GM20431 (cell line): ENCODE measurements at regions not wholly inside any gene's neighbourhood (a gene's known extent, or its start where the extent isn't known, plus 50 kb on each side); places are given as distances from the start of the nearest gene placed in this dataset.

Experiments used
- in situ Hi-C: fragments of 300-500 bp; cut with MseI, MboI; formaldehyde crosslinking; loops from one replicate; pipeline ENCODE4 v1.15.0; 2020; ENCODE audit warnings: low sequenced_read_pairs; ENCODE audit not compliant: unreplicated experiment

GRCh38 chr1:38724160-38725131, 135.1 kb downstream of the RRAGC start:
- in situ Hi-C loops: no loop called here

- in situ Hi-C loops: no loop called here
Measured at GRCh38 chr1:38721816-38722215, 137.8 kb downstream of the RRAGC start.

DNA sequence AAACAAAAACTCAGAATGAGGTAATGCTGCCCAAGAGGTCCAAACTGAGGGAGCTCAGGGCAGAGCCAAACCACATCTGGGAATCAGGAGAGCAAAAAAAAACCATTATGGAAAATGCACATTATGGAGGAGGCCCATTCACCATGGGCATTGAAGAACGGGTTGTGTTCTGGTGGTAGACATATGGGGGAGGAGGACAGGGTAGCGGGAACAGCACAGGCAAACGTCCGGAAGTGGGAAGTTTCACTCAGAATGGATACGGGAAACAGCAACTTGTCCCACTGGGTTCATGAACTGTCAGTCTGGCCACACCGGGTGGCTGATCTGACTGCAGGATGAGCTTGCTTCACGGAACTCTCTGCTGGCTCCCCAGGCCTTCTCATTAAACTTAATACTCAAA, 139.7 kb downstream of the RRAGC start:
- in situ Hi-C loops: no loop called here

DNA sequence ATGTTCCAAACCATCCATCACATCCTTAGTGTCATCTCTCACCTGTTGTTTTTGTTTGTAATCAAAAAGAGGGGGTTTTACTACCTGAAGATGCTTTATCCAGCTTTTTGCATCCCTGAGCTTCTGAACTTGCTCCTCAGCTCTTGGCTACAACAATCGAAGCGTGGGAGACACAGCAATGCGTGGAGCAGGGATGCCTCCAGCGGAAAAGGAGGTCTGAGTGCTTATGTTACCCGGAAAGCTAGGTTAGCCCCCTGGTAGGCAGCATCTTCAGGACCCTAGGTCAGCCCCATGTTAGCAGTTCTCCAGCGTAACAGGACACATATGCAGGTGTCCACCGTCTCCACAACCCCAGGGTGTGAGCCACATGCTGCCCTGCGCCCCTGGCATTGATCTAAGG, 141.5 kb downstream of the RRAGC start:
- in situ Hi-C loops: no loop called here

DNA sequence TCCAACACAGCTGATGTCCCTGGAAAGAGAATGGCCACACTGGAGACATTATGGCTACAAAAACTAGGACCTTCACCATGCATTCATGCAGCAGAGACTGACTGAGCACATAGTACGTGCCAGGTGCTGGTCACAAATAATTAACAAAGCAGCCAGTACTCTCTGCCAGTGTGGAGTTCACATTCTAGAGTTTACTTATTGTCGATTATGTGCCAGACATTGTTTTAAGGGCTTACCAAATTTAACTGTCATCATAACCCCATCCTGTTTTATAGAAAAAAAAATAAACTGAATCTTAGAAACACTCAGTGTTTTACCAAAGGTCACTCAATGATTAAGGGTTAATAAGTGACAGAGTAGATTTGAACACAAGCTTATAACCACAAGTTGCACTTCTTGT, 143.3 kb downstream of the RRAGC start:
- in situ Hi-C loops: no loop called here

GRCh38 chr1:38715415-38715814, 144.2 kb downstream of the RRAGC start:
- in situ Hi-C loops: no loop called here

DNA sequence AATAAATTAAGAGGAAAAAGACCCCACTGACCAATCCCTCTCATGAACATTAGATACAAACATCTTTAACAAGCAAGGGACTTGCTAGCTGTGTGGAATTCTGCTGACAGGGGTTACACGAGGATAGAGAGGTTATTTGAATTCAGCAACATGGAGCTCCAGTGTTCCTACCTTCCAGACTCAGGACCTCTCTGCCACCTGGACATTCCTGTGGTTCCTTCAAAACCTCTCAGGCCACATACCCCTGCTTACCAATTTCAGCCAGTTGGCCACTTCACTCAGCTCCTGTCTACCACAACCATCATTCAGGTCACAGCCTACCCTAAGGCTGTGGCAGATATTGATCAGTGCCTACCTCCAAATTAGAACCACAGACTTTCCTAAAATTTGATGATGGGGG, 147.5 kb downstream of the RRAGC start:
- in situ Hi-C loops: no loop called here

GRCh38 chr1:38708701-38709258, 150.8 kb downstream of the RRAGC start:
- in situ Hi-C loops: no loop called here

DNA sequence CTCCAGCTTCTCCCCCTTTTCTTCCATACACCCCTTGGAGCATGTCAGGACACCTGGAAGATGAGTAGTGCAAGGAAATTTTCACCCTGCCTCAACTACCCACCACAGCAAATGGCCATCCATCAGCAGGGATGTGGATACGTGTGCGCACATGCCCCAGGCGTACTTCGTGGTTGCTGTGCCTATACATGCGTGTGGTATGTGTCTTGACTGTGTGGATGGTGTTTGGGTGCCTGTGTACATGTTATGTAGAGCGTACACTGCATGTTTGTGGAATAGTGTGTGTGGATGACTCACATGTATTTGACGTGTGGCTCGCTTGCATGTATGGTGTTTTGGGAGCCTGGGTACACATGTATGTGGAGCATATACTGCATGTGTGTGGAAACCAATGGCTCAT, 158.5 kb downstream of the RRAGC start:
- in situ Hi-C loops: no loop called here

- in situ Hi-C loops: no loop called here
Measured at GRCh38 chr1:38700077-38700470, 159.5 kb downstream of the RRAGC start.

DNA sequence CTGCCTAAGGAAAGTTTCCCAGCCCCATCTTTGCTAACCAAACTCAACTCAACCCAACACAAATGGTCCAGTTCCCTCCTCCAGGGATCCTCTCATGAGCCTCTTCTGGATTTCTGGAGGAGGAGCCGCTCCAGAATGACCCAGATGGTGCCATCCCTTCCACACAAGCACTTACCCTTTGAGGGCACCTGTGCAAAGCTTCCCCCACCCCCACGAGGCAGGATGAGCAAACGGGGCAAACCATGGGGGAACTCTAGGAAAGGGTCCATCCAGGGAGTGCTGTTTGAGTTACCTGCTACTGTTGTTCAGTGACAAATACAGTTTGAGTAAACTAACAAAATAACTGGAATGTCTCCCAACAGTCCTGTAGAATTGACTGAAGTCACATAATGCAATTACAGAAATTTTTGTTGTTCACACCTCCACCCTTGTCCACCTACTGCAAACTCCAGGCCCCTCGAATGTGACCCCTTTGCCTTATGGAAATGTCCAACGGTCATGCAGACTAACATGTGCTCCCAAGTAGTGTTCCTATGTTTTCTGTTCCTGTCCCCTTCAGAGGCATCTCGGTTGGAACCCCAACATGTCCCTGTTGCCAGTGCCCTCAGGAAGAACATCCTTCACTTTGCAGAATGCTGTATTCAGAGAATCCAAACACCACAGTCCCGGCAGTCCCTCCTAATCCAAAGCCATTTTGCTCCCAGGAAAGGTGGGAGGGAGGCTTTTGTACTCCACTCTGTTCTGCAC, 160.1 kb downstream of the RRAGC start:
- in situ Hi-C loops: no loop called here

GRCh38 chr1:38697387-38697786, 162.2 kb downstream of the RRAGC start:
- in situ Hi-C loops: no loop called here

- in situ Hi-C loops: no loop called here
Measured at GRCh38 chr1:38696371-38696770, 163.2 kb downstream of the RRAGC start.

GRCh38 chr1:38693759-38694158, 165.8 kb downstream of the RRAGC start:
- in situ Hi-C loops: no loop called here

DNA sequence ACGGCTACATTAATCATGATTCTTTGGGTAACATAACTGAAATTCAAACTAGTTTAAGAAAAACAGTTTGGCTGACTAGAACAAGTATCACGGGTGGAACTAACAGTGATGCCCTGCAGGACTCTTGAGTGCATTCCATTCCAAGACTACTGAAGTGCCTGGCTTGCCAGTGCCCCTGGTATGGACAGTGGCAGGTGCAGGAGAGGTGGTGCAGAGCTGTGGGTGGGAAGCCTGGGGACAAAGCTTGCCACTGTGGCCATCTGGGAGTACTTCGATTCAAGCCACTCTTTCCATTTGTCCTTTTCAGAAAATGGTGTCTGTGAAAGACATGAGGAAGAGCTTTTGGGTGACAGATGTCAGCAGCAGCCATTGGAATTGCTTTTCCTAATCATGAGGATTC, 166.5 kb downstream of the RRAGC start:
- in situ Hi-C loops: no loop called here

DNA sequence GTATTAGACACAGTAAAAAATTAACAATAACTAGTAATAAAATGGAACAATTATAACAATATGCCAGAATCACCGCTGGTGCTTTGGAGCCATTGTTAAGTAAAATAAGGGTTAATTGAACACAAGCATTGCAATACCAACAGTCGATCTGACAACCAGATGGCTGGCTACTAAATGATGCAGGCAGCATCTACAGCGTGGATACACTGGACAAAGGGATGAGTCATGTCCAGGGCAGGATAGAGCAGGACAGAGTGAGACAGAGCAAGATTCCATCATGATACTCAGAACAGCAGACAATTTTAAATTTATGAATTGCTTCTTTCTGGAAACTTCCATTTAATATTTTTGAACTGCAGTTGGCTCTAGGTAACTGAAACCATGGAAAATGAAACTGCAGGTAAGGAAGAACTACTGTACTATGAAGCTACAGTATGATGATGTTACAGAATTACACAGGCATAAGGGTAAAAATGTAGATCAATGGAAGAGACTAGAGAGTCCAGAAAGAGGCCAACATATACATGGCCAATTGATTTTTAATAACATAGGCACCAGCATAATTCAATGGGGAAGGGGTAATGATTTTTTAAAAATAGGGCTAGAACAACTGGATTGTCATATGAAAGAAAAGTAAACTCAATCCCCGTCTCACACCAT, 168.7 kb downstream of the RRAGC start:
- in situ Hi-C loops: no loop called here

DNA sequence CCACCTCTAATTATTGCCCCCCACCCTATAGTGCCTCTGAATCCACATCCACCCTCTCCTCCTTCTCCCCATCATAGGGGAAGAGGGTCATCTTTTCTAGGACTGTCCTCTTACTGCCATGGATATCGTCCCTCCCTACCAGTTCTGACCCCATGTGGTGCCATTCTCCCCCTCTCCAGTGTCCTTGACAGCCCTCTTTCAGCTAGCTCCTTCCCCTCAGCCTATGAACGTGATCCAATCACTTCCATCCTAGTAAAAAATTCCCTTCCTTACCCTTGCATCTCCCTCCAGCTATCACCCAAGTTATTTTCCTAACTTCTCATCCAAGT, 172.7 kb downstream of the RRAGC start:
- in situ Hi-C loops: no loop called here

DNA sequence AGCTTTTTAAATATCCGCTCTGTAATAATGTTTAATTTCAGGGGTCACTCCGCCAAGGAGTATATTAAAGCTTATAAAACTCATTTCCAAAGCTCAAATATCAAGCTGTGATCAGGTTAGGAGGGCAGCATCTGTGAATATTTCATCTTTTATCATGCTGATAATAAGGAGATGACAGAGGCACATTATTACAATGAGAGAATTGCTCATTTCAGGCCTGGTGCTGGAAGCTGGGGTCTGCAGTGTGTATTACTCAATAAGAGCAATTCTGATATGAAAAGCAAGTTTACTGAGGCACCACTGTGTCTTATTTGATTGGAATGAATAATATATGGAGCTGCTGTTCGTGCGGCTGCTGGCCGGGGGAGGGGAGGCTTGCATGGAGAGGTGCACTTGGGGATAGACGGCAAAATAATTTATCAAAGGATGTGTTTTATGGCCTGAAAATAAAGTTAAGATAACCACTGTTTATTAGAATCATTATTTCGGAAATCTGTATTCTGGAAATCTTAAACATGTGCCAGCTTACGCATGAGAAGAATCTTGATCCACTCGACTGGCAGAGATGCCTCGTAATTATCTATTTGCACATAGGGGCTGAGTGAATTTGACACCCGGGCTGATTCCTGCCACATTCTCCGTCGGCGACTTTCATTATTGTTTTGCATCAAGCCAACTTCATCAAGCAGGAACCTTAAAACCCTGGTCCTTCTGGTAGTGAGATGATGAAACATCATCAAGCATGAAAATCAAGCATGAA, 173.2 kb downstream of the RRAGC start:
- in situ Hi-C loops: no loop called here

DNA sequence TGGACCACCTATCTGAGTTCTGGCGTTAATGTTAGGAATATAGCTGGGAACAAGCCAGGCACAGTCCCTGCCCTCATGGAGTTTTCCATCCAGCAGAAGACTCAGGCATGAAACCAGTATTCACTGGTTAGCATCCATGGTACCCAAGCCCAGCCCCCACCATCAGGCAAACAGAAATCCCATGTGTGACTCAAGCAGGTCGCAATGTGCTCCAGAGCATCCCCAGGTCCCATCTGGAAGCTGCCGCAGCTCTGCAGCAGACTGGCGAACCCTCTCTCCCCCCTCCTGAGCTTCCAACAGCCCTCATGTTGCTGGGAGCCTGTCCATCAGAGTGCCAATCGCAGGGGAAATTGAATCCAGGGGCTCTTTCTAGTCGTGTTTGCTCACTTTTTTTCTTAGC, 174.2 kb downstream of the RRAGC start:
- in situ Hi-C loops: no loop called here
